ENCODE measurements at regions not wholly inside any gene's neighbourhood (a gene's known extent, or its start where the extent isn't known, plus 50 kb on each side); places are given as distances from the start of the nearest gene placed in this dataset.
A peak's percentile ranks its signal among the peaks of the same experiment; 100 is the strongest.

DNA sequence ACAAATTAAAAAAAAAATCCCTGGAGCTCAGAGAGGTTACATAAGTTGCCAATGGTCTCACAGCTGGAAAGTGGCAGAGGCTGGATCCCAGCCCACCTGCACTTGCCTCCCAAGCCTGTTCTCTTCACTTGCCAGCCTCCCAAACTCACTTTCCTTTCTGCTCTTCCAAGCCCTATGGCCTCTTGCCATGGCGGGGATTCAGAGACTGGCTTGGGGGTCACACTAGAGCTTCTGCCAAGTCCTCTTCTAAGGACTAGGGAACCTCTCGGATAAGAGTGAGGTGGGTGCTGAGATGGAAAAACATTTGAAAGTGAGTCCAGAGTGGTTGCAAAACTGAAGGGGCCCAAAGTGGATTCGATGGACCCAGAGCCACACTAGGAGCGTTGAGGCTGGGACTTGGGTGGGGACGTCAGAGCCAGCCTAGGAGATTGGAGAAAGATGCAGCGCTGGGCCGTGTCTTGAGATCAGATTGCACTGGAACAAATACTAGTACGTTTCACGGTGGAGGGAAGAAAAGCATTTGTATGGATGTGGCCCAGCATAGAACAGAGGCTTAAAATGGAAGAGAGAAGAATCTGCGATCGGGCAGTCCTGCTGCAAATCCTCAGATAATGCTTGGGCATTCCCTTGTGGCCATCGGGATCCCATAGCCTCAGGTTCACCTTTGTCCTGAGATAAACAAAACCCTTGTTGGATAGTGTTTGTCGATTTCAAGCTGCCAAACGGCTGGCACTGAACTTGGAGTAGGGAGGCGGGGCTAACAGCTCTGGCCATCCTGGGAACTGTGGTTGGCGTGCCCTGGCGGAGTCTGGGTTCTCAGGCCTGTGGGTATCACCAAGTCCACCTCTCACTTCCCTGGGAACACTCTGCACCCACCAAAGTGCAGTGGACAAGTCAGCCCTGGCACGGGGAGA lies 84.8 kb downstream of the ING1 start:
- H3K27ac ChIP-seq, result peak overlapping the region; percentile 4; the same call in 1 of the 2 replicates
- TF ChIP-seq, protein P1, sequence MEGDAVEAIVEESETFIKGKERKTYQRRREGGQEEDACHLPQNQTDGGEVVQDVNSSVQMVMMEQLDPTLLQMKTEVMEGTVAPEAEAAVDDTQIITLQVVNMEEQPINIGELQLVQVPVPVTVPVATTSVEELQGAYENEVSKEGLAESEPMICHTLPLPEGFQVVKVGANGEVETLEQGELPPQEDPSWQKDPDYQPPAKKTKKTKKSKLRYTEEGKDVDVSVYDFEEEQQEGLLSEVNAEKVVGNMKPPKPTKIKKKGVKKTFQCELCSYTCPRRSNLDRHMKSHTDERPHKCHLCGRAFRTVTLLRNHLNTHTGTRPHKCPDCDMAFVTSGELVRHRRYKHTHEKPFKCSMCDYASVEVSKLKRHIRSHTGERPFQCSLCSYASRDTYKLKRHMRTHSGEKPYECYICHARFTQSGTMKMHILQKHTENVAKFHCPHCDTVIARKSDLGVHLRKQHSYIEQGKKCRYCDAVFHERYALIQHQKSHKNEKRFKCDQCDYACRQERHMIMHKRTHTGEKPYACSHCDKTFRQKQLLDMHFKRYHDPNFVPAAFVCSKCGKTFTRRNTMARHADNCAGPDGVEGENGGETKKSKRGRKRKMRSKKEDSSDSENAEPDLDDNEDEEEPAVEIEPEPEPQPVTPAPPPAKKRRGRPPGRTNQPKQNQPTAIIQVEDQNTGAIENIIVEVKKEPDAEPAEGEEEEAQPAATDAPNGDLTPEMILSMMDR (conservative IDR thresholded peaks at IDR 0.05), result no peak
- no peak for TF ChIP-seq ZFX (IDR thresholded peaks at IDR 0.05)

DNA sequence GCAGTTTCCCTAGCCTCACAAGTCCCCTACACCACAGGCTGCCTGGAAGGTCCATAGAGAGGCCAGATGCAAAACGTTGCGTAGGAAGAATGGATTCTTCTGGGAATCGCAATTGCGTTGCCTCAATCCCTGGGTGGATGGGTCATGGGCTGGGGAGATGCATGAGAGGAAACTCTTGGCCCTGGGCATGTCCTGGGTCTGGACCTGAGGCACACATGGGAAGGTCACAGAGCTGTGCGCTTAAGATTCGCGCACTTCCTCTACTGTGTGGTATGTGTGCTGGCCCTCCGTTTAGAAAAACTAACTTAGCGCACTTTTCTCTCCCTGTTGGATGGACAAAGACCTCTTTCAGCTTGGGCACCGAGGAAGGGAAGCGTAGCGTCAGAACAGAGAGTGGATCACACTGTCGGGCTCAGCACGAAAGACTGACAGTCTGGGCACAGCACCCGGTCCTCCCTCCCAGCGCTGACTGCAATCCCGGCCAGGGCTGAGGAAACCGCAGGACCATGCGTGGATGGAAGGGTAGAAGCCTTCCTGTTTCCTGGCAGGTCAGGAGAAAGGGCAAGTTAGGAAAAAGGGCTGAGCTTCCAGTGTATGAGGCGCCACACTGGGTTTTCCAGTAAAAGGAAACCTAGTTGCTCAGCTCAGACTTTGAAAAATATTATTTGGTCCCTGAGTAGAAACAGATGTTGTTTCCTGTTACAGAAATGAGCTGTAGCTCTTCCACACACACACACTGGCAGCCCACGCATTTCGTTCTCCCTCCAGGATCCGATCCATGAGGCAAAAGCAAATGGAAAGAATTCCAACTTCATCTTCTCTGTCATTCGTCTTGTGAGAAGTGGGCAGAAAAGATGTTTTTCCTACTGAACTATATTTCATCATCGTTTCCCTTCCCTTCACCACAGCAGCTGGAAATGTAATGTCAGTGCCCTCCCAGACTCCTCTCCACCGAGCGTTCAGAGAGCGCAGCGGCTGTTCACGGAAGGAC lies 86.0 kb downstream of the ING1 start:
- H3K27ac ChIP-seq, result no peak overlapping the region
- TF ChIP-seq, protein P1 (conservative IDR thresholded peaks at IDR 0.05), result no peak
- no peak for TF ChIP-seq ZFX (IDR thresholded peaks at IDR 0.05)

DNA sequence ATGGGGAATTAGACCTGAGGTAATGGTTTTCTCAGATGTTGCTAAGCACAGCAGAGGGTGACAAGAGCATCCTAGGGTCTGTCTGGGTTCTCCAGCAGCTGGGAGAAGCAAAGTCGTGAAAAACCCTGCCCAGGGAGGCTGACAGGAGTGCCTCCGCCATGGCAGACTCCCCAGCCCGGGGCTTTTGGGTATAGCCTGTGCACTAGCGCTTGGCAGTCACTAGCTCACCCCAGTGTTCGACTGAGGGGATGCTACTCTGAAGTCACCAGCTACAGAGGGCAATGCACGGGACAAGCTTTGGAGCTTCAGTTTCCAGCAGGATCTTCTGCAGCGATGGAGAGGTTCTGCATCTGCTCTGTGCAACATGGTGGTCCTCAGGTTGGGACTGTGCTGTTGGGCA lies 87.5 kb downstream of the ING1 start:
- TF ChIP-seq, protein P1 (conservative IDR thresholded peaks at IDR 0.05), result no peak
- no peak for TF ChIP-seq ZFX (IDR thresholded peaks at IDR 0.05)
- no peak overlapping the region; the same call in 1 of the 2 replicates for H3K27ac ChIP-seq

DNA sequence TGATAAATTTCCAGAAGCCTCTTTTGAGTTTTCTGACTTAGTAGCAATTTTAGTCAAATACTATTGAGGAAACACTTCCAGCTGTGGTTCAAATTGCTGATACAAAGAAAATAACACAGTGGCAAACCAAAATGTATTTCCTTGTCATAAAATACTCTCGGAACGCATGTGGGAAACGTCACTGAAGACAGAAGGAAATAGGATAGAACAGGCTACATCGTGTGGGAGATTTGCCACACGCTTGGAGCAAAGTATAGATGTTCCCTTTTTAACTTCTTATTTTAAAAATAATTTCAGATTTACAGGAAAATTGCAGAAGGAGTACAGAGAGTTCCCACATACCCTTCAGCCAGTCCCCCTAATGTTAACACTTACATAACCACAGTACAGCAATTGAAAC lies 88.8 kb downstream of the ING1 start:
- no peak for TF ChIP-seq ZFX (IDR thresholded peaks at IDR 0.05)
- TF ChIP-seq, protein P1 (conservative IDR thresholded peaks at IDR 0.05), result no peak
- H3K27ac ChIP-seq, result no peak overlapping the region

DNA sequence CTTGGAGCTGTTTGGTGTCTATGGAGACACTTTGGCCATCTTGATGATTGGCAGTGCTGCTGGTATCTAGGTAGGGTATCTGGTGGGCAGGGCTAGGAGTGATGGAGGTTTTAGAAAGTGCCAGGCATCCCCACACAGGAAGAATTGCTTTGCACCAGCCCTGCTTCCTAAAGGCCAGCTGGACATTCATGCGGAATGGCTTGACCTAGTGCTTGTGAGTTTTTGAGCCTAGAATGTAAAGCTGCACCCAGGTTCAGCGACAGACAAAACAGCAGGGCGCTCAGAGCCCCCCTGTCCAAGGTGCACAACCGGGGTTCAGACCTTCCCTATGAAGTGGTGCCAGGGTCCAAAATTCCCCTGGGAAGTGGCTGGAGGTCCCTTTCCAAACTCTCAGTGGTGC lies 93.1 kb downstream of the ING1 start:
- H3K27ac ChIP-seq, result no peak overlapping the region
- TF ChIP-seq, protein P1 (conservative IDR thresholded peaks at IDR 0.05), result no peak
- no peak for TF ChIP-seq ZFX (IDR thresholded peaks at IDR 0.05)

DNA sequence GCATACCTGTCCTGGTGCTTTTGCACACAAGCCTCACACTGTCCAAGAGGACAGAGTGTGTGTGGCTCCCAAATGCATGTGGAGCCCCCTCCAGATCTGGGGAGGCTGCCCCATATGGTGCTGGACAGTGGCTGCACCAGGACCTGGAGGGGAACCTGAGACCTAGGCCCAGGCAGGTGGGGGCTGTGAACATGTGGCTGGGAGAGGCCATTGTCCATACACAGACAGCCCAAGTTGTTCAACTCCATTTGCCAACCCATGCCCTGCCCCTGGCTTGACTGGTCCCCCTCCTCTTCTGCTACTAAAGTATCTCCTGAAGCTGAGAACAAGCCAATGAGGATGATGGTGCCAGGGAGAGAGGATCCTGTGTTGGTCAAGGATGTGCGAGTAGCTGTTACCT lies 94.0 kb downstream of the ING1 start:
- H3K27ac ChIP-seq, result no peak overlapping the region
- no peak for TF ChIP-seq ZFX (IDR thresholded peaks at IDR 0.05)
- TF ChIP-seq, protein P1 (conservative IDR thresholded peaks at IDR 0.05), result no peak

Data from C4-2B (cell line).